Fibroblast of skin of left quadriceps (primary cell): ENCODE measurements at regions not wholly inside any gene's neighbourhood (a gene's known extent, or its start where the extent isn't known, plus 50 kb on each side); places are given as distances from the start of the nearest gene placed in this dataset.
A peak's percentile ranks its signal among the peaks of the same experiment; 100 is the strongest.

Experiments used
- DNase-seq, 2 experiments: peaks; one replicate each; pipeline ENCODE4 v3.0.0-alpha.2; 2013; ENCODE audit warnings: low read depth in 2 of 2

DNA sequence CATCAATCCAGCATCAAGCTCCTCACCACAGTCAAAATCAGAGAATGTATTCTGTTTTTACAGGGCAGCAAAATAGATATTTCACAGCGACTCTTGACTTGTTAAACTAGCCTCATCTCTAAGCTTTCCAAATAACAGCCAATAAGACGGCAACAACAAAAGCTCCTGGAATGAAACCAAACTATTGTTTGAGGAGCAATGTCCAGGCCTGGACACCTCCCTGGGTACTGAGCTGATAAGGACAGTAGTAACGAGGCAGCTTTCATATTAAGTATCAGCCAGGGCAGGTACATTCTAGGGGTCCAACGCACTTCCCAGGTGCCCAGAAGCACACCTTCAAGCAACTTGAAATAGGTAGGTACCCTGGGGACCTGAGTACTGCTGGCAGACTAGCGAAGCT lies 260.3 kb downstream of the ENC1 start:
- DNase-seq = no peak

- peak; percentile 30 to 42 for DNase-seq
These were observed 262.1 kb downstream of the ENC1 start for GRCh38 chr5:74378464-74378863.

DNA sequence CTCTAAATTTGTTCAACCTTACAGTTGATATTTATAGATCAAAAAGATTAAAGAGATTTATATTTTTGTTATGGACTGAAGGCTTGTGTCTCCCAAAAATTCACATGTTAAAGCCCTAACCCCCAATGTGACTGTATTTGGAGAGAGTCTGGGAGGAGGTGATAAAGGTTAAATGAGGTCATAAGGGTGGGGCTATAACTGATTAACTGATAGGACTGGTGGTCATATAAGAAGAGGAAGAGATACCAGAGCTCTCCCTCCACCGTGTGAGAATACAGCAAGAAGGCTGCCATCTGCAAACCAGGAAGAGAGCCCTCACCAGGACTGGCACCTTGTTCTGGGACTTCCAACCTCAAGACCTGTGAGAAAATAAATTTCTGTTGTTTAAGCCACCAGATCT lies 264.3 kb downstream of the ENC1 start:
- no peak for DNase-seq

DNA sequence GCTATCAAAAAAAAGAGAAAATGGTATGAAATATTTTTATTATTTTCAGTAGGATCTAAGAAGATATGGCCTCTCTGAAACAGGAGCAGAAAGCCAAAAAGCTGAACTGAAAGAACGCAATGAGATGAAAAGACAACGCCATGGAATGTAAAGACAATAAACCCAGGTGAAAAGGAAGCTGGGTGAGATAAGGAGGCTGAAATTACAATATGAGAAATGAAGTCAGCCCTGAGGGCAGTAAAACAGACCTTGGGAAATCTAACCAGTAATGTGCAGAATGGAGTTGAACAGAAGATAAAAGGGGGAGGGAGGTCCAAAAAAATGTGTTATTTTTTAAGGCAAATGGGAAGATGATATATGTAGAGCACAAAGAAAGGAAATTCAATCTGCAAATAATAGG lies 265.3 kb downstream of the ENC1 start:
- DNase-seq = no peak

GRCh38 chr5:74374656-74375055 lies 265.9 kb downstream of the ENC1 start:
- no peak for DNase-seq

DNA sequence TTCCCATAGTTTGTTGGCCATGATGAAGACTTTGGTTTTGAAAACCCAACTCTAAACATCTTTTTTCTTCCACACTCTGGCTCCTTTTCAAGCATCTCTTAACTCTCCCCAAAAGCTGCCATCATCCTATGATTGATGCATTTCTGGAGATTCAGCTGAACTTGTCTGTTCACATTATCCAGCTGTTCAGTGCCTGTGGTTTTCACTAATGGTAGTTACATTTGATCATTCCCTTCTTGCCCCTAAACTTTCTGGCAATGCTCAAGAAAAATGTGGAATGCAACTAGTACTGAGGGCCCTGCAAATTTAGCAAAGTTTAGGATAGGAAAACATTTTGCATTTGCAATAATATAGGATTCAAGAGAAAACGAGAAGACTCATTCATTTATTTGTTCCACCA lies 267.5 kb downstream of the ENC1 start:
- DNase-seq = peak in 1 of 2 experiments; percentile 11

GRCh38 chr5:74372502-74373064 lies 267.9 kb downstream of the ENC1 start:
- DNase-seq = no peak

DNA sequence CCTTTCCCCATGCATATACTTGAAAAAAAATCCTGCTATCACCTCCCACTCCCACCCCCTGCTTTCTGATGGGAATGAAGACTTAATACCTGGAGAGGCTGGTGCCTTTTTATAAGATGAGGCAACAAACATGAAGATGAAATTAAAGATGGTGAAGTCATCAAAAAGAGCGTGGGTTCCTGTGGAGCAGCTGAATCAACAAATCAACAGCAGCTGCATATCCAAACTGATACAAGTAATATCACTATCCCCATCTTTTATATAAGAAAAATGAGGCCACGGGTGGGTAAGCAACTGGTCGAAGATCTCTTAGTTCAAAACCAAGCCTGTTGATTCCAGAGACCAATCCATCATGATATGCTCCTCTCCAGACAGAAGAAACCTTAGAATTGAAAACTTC lies 268.5 kb downstream of the ENC1 start:
- no peak for DNase-seq

DNA sequence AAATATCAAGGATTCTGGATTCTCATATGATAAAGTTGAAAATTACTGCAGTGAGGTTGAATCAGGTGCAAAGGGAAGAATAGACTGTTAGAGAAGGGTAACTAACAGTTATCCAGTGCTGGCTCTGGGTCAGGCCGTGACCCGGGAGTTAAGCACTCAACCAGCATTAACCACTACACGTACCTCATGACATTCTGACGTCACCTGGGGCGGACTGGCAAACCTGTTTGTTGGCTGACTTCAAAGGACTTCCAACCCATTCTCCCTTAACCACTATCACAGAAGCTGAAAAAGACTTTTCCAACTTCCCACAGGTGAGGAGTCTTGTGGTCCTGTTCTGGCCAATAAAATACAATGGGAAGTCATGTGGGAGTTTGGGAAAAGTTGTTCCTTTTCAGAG lies 268.9 kb downstream of the ENC1 start:
- DNase-seq = no peak

- DNase-seq = no peak
These were observed 270.4 kb downstream of the ENC1 start for GRCh38 chr5:74370168-74370567.

GRCh38 chr5:74369173-74369572 lies 271.4 kb downstream of the ENC1 start:
- DNase-seq = no peak

DNA sequence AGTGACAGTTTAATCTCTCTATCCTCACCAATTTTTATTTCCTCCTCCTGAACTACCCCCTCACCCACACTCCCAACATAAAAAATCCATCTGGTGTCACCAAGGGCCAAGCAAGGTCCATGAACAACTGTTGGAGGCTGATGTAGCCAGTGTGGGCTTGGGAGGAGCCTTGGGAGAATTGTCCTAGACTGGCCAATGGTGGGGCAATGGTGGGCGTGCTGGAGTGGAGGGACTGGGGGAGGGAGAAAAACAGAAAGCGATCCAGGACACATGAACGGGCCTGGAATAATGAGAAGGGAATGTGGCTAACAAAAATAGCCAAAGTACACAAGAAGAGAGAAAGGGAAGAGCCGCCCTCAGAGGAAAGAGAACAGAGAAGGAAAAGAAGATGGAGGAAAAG lies 272.6 kb downstream of the ENC1 start:
- DNase-seq = no peak

DNA sequence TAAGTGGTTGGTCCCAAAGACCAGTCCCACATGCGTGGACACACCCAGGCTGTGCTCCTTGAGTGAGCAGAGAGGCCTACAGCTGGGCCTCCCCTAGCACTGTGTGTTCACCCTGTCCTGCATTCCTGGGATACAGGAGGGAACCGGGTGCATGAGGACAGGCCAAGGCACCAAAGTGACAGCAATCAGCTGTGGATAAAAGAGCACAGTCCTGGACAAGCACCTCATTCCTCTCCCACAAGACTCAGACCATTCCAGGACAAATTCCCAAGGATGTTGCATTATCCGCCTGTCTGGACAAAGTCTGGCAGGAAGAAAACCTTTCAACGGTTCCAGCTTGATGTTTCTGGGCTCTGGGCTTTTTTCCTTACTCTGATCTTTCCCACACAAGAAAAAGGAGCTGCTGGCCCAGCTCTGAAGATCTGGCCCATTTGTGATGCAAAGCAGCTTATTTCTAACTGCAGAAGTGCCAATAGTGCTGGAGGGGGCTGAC lies 273.2 kb downstream of the ENC1 start:
- no peak for DNase-seq

DNA sequence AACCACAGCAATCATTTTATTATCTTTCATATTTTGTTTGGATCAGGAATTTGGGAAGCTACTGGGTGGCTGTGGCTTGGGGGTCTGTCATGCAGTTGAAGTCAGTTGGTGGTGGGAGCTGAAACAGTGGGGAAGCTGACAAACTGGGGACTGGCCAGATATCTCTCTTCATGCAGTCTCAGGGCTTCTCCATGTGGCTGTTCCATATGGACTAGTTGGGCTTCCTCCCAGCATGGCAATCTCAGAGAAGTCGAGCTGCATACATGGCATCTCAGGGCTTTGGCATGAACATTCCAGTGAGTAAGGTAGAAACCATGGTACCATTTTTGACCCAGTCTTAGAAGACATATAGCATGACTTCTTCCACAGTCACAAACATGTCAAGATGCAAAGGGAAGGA lies 274.8 kb downstream of the ENC1 start:
- no peak for DNase-seq

DNA sequence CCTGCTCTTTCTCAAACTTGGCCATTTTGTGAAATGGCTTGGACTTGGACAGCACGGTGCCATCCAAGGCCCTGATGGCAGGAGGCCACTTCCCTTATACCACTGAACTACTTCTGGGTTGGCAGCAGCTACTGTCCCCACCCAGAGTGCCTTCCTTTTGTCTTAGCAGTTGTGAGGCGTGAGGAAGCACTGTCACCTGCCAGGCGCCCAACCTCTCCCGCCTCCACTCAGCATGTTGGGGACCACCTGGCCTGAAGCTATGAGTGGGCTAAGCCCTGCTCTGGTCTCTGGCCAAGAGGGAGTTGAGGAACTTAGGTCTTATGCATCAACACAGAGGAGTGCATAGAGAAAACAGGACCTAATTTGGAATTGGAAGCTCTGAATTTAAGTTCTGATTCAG lies 276.0 kb downstream of the ENC1 start:
- no peak for DNase-seq

DNA sequence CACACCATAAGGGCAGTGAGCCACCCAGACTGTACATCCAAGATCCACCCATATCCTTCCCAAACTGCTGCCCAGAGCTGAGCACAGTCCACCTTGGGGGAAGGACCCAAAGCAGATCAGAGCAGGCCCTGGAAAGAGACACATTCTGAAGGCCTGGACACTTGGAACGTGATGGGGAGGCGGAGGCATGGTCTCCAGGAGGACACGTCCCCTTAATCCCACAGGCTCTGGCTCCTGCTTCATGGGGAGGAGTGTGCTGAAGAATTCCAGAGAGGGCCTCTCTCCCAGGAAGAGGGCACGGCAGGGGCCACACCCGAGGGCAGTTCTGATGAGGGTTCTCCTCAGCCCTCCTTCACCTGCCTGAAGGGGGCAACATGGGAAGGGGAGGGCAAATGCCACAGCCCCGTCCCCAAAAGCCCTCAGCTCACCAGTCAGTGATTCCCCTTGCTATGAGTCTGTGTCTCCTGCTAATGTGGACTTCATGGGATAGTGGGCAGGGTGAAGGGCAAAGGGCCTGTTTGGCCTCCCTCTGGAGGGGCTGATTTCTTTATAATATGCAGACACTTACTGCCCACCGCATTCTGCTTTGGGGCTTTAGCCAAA lies 276.8 kb downstream of the ENC1 start:
- DNase-seq = no peak

- DNase-seq = no peak
These were observed 278.8 kb downstream of the ENC1 start for GRCh38 chr5:74361406-74362358.

DNA sequence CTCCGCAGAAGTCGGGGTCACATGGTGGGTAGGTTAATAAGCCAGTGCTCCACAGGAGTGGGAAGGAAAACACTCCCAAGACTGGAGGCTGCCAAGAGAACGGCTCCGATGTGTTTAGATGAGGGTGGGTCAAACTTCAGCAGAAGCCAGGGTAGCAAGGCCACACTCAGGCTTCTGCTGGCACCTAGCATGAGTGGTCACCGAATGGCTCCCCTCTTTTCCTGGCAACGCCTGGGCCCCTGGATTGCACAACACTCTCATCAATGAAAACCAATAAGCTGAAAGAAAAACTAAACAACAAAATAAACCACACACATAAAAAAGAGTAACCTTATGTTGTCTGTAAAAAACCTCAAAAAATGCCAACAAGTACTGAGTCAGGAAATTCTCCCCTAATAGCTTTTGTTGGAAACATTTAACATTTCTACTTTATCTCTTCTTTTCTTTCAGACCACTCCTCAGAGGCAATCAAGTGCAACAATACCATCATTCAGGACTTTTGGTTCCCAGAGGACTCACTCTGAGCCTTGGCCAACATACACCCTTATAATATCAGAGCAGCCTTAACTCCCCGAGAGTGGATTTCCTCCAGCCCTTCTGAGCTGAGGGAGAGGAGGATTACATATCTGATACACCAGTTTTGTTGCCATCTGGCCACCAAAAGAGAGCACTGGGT lies 279.9 kb downstream of the ENC1 start:
- no peak for DNase-seq

- no peak for DNase-seq
These were observed 282.7 kb downstream of the ENC1 start for GRCh38 chr5:74357827-74358226.

GRCh38 chr5:74356009-74356695 lies 284.4 kb downstream of the ENC1 start:
- no peak for DNase-seq

- no peak for DNase-seq
These were observed 285.3 kb downstream of the ENC1 start for GRCh38 chr5:74355041-74355824.
